ENCODE measurements at regions not wholly inside any gene's neighbourhood (a gene's known extent, or its start where the extent isn't known, plus 50 kb on each side); places are given as distances from the start of the nearest gene placed in this dataset.
A peak's percentile ranks its signal among the peaks of the same experiment; 100 is the strongest.
"Not testable (repeated sequence)": the region's sequence is repeated elsewhere in the genome, so short reads cannot be mapped to it uniquely, and the experiment has no call there.

DNA sequence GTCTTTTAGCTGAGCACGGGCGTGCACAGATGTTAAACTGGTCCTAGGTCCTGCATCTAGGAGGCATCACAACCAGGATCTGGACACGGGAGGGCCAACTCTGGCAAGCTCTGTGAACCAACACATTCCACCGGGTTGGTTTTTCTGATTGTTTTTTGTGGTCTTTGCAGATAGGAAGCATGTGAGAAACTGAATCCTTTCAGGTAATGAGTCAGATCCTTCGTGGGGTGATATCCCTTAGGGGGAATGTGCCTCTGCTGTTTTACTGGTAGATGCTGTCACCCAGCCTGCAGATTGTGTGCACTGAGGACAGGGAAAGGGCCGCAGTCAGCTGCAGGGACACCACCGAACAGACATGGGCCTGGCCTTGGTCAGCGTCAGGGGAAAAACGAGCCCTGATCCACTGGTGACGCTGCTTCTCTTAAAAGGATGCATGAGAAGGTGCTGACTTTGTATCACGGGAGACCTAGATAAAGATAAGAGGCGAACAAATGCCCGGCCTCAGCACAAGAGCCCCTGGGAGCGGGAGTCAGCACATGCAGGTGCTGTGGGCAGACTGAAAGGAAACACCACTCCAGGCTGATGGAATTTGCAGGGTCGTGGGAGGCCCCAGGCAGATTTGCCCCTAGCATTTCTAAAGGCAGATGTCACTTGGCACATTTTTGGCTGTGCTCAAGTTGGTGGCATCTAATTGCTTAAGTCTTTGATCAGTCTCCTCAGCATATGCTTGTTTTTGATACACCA is 51.1 kb downstream of the DOP1B start:
- peak; percentile 68 for DNase-seq

DNA sequence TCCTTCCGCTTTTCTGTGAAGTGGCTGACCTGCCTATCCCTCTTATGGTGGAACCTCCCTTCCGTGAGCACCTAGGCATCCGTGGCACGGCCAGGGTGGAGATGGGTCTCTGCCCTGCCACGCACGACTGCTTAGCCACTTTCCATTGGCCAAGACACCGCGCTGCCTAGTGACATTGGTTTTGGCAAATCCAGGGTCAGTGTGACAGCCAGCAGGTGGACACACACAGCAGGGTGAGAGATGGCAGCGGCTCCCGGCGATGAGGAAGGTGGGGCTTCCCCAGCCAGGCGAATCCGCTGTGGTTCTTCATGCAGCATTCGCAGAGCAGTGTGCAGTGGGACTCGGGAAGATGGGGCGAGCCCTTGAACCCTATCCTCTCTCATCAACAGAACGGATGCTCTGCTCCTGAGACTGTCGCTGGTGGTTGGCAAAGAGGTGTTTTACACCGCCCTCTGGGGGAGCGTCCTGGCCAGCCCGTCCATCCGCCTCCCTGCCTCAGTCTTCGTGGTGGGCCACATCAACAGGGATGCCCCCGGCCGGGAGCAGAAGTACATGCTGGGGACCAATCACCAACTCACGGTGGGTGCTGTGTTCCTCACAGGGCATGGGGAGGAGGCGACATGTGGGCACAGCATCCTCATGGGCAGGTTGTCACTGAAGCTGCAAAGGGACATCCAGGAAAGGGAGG is 51.8 kb downstream of the DOP1B start:
- DNase-seq = no peak

DNA sequence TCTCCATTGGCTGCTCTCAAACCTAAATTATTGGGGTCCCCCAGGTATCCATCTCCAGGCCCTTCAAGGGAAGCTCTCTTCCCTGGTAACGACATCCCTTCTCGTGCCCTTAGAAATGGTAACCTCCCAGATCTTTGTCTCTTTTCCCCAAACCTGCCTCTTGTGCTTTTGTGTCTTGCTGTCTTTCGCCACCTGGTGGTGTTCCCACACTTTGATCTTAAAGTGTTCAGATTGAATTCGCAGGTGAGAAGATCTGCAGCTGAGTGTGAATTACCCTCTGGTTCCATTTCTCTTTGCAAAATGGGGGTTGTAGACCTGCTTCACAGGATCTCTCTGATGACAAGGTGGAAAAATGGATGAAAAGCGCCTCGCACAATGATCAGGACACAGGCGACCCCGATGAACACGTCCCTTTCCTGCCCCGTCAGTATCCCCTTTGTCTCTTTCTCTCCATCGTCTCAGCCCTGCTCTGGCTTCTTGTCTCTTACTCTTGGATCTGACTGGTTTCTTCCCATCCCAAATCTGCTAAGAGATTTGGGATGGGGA is 53.1 kb downstream of the DOP1B start:
- DNase-seq = peak; percentile 72

DNA sequence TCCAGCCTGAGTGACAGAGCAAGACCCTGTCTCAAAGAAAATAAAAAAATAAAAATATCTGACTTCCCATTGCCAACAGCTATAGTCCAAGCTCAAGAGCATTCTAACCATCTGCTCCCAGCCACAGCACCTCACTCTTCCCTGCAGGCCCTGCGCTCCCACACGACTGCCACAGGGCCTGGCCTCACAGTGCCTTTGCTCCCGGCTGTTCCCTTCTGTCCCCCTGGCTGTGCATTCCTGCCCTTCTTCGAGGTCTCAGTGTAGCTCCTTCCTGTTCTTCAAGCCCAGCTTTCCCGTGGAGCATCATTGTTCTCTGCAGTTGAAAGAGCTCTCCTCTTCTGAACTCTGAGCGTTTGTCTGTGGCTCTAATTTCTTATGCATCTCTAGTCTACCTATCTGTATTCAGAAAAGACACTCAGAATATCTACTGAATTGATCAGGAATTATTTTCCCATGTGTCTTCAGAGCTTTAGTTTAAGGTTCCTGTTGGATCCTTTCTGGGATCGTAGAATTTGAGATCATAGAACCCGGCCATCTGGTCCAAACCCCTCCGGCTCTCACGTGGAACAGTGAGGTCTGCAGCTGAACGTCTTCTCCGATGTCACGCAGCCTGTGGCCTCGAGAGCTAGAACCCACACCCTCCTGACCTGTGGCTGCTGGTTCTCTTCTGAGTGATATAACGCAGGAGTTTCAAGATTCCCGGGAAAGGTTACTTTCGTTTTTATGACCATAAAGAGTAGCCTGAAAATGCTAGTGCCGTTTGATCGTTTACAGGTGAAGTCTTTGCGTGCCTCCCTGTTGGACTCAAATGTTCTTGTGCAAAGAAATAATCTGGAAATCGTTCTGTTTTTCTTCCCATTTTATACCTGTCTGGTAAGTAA is 54.4 kb downstream of the DOP1B start:
- no peak for DNase-seq

DNA sequence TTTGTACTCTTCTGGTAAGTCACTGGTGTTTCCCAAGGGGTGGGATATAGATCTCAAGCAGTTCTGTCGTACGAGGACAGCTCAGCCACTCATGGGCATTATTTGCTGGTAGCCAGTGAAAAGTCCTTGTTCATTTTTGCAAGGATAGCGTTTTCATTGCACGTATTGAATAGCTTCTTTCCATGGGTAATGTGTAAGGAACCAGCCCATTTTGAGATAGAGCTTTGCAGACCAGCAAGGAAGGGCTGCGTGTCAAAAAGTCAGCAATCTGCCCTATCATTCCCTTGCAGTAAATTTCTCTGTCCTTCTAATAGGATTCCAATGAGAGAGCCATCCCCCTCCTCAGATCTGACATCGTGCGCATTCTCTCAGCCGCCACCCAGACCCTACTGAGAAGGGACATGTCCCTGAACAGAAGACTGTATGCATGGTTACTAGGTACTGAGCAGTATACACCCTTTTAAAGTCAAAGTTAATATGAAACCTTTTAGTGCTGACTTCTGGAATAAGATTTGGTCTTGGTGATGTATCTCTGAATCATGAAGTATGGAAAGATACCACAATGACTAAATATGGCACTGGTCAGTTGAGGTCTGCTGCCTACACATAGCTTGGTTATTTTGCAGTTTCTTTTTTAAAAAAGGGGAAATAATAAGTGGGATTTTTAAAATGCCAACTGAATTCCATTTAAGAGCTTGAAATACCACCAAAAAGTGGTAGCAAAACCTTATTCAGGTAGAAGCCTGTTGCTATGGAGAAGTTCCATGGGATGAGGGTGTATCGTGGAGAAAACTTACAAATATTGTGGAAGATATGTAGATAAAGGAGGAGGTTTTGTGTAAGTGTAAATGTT is 55.3 kb downstream of the DOP1B start:
- DNase-seq = peak; percentile 86

DNA sequence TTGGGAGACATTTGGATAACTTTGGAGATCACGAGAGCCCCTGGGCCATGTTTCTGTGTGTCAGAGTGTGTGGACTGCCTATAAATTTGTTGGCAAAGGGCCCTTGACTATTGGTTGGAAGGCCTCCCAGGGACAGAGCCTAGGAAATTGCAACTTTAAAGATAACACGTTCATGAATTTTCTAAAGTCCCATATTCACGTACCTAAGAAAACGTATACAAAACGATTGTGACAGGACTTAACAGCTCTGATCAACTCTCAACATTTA is 55.8 kb downstream of the DOP1B start:
- DNase-seq = no peak

DNA sequence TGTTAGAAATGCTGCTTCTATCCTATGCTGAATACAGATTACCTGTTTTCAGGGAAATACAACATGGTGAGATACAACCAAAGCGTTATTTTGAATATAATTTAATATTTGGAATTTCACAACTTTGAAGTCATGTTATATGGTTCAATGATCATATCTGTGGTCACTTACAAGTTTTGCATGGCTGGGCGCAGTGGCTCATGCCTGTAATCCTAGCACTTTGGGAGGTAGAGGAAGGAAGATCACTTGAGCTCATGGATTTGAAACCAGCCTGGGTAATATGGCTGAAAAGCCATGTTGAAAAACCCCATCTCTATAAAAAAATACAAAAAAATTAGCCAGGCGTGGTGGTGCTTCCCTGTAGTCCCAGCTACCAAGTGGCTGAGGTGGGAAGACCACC is 57.9 kb downstream of the DOP1B start:
- DNase-seq = no peak

DNA sequence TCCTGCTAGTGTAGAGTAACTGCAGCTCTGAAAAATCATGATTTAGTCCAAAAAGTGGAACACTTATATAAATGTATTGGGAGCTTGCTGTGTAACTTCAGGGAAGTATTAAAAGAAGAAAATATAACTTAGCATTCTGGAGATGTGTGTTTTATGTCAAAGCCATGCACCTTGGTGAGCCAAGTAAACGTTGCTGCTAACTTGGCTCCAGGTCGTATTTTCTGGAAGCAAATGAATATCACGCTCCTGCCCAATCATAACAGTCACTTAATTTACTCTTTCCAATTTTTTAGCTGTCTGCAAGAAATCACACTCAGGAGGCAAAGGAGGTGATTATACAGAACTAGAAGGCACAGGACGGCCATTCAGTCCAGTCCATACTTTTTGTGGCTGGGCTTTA is 61.1 kb downstream of the DOP1B start:
- DNase-seq = no peak

DNA sequence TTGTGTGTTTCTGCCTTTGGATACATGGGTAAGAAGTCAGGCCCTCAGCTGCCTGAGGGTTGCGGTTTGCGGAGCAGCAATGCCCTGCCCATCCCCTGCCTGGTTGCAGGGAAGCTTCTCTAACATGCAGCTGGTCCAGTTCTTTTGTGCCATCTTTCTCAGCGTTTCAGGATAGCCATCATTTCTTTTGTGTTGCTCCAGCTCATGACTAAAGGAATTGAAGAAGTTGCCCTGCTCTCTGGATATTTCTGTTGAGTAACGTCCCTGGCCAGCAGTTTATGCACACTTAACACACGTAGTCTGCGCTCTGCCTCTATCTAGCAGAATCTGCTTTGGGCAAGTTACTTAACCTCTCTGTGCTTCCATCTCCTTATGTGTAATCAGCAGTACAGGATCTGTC is 62.1 kb downstream of the DOP1B start:
- DNase-seq = no peak

DNA sequence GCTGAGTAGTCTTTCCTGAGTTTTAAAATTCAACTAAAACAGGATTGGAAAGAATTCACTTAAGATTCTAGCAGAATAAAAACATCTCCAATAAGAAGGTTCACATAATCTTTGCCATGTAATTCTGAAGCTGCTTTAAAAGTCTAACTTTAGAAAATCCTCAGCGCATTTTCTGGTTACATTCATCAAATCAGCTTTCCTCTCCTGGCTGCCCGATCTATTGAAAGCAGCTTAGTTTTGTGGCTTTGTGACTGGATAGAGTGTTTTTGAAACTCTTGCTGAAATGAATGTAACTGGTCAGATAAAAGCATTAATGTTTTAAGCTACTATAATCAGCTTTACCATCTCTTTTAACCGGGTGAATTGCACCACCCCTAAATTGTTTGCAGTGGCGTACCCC is 66.8 kb downstream of the DOP1B start:
- no peak for DNase-seq

DNA sequence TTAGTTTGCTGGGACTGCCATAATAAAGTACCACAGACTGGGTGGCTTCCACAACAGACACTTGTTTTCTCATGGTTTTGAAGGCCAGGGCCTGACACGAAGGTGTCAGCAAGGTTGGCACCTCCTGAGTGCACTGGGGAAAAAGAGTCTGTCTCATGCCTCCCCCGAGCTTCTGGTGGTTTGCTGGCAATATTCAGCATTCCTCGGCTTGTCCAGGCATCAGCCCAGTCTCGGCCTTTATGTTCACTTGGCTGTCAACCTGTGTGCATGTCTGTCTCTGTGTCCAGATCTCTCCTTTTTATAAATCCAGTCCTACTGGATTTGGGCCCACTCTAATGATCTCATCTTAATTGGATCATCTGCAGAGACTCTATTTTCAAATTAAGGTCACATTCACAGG is 72.6 kb downstream of the DOP1B start:
- no peak for DNase-seq

DNA sequence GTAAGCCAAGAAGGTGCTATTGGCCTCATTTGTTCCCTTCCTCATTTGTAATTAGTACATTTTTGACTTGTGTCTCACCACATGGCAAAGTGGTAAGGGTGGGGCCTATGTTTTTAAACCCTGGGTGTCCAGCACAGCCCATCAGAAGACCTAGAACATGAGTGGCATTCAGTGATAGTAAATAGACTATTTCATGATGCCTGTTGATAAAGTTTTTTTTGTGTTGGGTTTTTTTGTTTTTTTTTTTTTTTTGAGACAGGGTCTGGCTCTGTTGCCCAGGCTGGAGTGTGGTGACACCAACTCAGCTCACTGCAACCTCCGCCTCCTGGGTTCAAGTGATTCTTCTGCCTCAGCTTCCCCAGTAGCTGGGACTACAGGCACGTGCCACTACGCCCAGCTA is 74.8 kb downstream of the DOP1B start:
- not testable (repeated sequence) for DNase-seq

DNA sequence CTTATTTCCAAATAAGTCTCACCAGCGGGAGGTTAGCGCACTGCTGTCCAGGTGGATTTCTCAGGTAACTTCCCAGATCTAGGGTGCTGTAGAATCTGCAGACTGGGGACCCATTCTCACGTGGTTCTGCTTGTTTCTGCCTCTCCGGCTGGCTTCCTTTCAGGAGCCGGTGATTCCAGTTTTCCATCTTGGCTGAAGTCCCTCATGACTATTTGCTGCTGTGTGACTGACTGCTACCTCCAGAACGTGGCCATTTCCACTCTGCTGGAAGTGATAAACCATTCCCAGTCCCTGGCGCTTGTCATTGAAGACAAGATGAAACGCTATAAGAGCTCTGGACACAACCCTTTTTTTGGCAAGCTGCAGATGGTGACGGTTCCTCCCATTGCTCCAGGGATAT is 76.0 kb downstream of the DOP1B start:
- DNase-seq = no peak

DNA sequence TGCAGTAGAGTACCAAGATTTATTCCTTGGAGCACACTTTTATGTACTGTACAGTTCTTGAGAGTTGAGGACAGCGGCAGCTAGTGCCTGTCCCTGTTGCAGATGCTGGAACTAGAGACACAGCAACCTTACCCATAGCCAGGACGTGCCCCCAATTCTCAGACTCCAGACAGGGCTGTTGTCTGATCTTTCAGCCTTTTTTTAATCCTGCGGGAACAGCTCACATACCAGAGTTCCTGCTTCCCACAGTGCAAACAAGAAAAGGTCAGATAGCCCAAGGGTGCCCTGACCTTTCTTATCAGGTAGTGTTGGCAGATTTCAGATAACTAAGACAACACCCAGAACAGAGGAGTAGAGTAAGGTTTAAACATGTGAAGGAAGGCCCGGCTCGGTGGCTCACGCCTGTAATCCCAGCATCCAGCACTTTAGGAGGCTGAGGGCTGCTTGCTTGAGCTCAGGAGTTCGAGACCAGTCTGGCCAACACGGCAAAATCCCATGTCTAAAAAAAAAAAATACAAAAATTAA is 78.5 kb downstream of the DOP1B start:
- DNase-seq = no peak

DNA sequence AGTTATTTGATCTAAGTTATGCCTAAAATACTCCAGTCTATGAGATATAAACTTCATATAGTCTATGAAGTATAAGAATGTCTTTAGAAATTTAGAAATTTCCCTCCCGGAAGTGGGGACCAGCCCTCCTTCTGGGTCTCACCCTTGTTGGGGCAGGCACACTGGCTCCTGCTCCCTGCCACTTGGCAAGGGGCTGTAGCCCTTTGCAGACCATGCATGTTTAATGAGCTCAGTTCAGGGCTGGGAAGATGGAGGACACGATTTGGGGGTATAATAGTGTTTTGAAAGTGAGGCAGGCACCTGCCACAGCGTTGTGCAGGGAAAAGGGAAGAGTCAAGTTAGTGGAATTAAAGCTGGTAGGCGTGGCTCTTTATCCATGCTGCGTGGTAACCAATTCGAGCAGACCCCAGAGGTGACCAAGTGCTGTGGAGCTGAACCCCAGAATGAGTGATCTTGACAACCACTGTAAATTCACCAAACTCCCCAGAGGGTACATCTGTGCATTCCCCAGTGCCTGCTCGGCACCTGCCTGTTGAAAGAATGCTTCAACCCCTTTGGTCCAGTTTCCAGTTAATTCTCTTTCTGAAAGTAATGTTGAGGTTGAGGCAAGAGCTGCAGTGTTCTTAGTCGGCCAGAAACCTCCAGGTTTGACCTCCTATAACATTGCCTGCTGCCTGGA is 79.6 kb downstream of the DOP1B start:
- no peak for DNase-seq

DNA sequence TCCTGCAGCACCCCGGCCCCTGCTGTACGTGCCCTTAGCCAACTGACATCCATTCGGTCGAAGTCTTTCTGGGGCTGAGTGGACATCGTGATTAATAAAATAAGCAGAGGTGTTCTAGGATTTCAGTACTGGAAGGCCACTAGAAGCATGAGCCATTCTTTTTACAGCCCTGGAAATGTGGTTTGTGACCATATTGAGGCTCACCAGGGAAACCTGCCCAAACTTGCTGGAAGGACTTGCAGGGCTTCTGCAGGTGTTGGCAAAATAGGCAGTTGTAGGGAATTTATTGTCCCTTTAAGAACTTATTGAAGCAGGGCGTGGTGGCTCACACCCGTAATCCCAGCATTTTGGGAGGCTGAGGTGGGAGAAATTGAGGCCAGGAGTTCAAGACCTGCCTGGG is 80.8 kb downstream of the DOP1B start:
- no peak for DNase-seq

DNA sequence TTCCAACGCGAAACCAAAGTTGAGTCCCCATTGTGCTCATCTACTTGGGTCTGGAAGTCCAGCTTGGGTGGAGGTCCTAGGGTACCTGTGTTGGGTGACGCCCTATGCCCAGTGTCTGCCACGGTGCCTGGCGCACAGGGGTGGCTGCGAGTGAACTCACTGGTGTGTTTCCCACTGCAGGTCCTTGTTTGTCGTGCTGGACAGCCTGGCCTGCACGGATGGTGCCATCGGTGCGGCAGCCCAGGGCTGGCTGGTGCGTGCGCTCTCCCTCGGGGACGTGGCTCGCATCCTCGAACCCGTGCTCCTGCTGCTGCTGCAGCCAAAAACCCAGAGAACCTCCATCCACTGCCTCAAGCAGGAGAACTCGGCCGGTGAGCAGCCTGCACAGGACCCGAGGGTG is 80.4 kb upstream of the MORC3 start:
- DNase-seq = no peak

DNA sequence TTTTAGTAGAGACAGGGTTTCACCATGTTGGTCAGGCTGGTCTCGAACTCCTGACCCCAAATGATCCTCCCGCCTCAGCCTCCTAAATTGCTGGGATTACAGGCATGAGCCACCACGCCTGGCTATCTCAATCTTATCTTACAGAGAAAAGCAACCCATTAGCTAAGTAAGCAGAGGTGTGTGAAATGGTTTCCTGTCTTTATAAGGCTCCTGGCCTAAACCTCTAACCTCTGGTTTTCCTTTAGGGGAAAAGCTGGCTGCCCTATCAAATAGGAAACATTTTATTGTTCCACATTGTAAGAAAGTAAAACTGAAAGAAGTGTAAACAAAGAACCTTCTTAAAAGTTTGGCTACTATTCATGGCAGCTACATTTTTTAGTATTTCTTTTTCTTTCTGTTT is 78.3 kb upstream of the MORC3 start:
- DNase-seq = no peak

DNA sequence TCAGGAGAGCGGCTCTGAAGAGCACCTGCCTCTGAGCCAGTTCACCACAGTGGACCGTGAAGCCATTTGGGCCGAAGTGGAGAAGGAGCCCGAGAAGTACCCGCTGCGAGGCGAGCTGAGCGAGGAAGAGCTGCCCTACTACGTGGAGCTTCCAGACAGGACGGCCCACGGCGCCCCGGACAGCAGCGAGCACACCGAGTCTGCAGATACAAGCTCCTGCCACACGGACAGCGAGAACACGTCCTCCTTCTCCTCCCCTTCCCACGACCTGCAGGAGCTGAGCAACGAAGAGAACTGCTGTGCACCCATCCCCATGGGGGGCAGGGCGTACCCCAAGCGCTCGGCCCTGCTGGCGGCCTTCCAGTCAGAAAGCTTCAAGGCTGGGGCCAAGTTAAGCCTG is 74.9 kb upstream of the MORC3 start:
- no peak for DNase-seq

DNA sequence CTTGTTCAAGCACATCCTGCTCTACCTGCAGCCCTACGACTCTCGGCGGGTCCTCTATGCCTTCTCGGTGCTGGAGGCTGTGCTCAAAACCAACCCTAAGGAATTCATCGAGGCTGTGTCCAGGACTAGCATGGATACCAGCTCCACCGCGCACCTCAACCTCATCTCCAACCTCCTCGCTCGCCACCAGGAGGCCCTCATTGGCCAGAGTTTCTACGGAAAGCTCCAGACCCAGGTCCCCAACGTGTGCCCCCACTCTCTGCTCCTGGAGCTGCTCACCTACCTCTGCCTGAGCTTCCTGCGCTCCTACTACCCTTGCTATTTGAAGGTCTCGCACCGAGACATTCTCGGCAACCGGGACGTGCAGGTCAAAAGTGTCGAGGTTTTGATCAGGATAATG is 74.3 kb upstream of the MORC3 start:
- DNase-seq = no peak

DNA sequence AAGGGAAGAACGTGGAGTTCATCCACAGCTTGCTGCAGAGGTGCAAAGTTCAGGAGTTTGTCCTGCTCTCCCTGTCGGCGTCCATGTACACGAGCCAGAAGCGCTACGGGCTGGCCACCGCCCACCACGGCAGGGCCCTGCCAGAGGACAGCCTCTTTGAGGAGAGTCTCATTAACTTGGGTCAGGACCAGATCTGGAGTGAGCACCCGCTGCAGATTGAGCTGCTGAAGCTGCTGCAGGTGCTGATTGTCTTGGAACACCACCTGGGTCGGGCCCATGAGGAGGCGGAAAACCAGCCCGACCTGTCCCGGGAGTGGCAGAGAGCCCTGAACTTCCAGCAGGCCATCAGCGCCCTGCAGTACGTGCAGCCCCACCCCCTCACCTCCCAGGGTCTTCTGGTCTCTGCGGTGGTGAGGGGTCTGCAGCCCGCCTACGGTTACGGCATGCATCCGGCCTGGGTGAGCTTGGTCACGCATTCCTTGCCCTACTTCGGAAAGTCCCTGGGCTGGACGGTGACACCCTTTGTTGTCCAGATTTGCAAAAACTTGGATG is 73.8 kb upstream of the MORC3 start:
- DNase-seq = no peak

Data from fibroblast of upper back skin (primary cell).